Lower leg skin (tissue), 3 donors: ENCODE measurements at regions not wholly inside any gene's neighbourhood (a gene's known extent, or its start where the extent isn't known, plus 50 kb on each side); places are given as distances from the start of the nearest gene placed in this dataset.

ENCODE experiments used
- POLR2A ChIP-seq, 2 donors: fragments of 450-650 bp; IDR thresholded peaks; one replicate each; pipeline ENCODE4 v1.6.1; 2016 to 2017; ENCODE audit warnings: antibody characterized with exemption in 2 of 2, mild to moderate bottlenecking in 1 of 2, moderate library complexity in 1 of 2
- TF ChIP-seq, protein P1 (sequence below), 3 donors: fragments of 450-650 bp; IDR thresholded peaks; one replicate each; pipeline ENCODE4 v1.5.1; 2016; ENCODE audit warnings: antibody characterized with exemption in 3 of 3, mild to moderate bottlenecking in 3 of 3, moderate library complexity in 2 of 3

DNA sequence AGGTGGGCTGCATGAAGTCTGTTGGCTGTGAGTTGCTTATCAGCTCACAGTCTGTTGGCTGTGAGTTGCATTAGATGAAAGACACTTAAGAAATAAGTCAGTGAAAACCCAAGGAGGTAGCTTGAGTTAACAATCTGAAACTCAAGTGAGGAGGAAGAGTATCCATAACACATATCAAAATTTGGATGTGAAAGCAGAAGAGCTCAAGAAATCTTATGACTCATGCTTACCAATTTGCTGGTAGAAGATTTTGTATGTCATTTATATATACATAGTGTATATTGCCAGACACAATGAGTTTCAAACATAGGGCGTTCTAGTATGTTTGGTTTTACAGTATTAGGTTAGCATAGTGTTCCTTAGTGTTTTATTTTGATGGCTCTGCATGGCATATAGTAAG lies 107.4 kb downstream of the DDIT4L start:
- TF ChIP-seq, protein P1, sequence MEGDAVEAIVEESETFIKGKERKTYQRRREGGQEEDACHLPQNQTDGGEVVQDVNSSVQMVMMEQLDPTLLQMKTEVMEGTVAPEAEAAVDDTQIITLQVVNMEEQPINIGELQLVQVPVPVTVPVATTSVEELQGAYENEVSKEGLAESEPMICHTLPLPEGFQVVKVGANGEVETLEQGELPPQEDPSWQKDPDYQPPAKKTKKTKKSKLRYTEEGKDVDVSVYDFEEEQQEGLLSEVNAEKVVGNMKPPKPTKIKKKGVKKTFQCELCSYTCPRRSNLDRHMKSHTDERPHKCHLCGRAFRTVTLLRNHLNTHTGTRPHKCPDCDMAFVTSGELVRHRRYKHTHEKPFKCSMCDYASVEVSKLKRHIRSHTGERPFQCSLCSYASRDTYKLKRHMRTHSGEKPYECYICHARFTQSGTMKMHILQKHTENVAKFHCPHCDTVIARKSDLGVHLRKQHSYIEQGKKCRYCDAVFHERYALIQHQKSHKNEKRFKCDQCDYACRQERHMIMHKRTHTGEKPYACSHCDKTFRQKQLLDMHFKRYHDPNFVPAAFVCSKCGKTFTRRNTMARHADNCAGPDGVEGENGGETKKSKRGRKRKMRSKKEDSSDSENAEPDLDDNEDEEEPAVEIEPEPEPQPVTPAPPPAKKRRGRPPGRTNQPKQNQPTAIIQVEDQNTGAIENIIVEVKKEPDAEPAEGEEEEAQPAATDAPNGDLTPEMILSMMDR (IDR thresholded peaks at IDR 0.05), result no peak
- TF ChIP-seq POLR2A (IDR thresholded peaks at IDR 0.05), result no peak
